Breast epithelium (tissue), 4 donors: ENCODE measurements at regions not wholly inside any gene's neighbourhood (a gene's known extent, or its start where the extent isn't known, plus 50 kb on each side); places are given as distances from the start of the nearest gene placed in this dataset.

Source experiments
- DNase-seq, 2 donors: peaks; one replicate each; pipeline ENCODE4 v3.0.0-alpha.2; 2019; ENCODE audit warnings: low spot score in 2 of 2
- H3K27ac ChIP-seq, 2 donors: fragments of 200-600 bp; sonication (generic) in 1 of 2; one replicate each; pipeline ENCODE4 v1.5.1; 2016 to 2019; ENCODE audit warnings: mild to moderate bottlenecking in 1 of 2
- H3K27me3 ChIP-seq, 2 donors: fragments of 200-600 bp; sonication (generic) in 1 of 2; one replicate each; pipeline versions ENCODE4 v1.5.1 to v1.6.0; 2017 to 2019; ENCODE audit warnings: control low read depth in 1 of 2, mild to moderate bottlenecking in 1 of 2
- H3K36me3 ChIP-seq: fragments of 200-600 bp; one replicate; pipeline ENCODE4 v1.5.1; 2019
- H3K4me1 ChIP-seq, 2 donors: fragments of 200-600 bp; sonication (generic); one replicate each; pipeline ENCODE4 v1.5.1; 2016 to 2019; ENCODE audit warnings: control low read depth in 1 of 2
- H3K4me3 ChIP-seq, 3 donors: fragments of 200-600 bp; sonication (generic); 1 replicate in 2 of 3; 2 replicates in 1 of 3; pipeline ENCODE4 v1.5.1; 2016 to 2019; ENCODE audit warnings: mild to moderate bottlenecking in 3 of 3, moderate library complexity in 2 of 3
- H3K9me3 ChIP-seq, 2 donors: fragments of 200-600 bp; sonication (generic) in 1 of 2; one replicate each; pipeline ENCODE4 v1.5.1; 2016 to 2019; ENCODE audit warnings: control low read depth in 1 of 2
- POLR2A ChIP-seq: fragments of 450-650 bp; IDR thresholded peaks from one replicate; pipeline ENCODE4 v1.6.1; 2016; ENCODE audit warnings: antibody characterized with exemption, mild to moderate bottlenecking, moderate library complexity
- POLR2AphosphoS5 ChIP-seq, 3 donors: sonication (generic); formaldehyde crosslinking; IDR thresholded peaks; one replicate each; pipeline ENCODE4 v1.6.1; 2017; ENCODE audit warnings: antibody characterized with exemption in 3 of 3
- intact Hi-C: fragments of 100-400 bp; cut with DNase I; formaldehyde crosslinking; loops from one replicate; pipeline ENCODE4 v1.15.1; 2023; ENCODE audit warnings: low total_unique reads
- TF ChIP-seq, protein P1 (sequence below), 3 donors: fragments of 450-650 bp; IDR thresholded peaks; one replicate each; pipeline ENCODE4 v1.5.1; 2016 to 2017; ENCODE audit warnings: antibody characterized with exemption in 3 of 3, mild to moderate bottlenecking in 3 of 3, moderate library complexity in 3 of 3

GRCh38 chr4:123916821-123917220 is 520.2 kb downstream of the SPRY1 start:
- H3K4me3 ChIP-seq: no peak overlapping the region
- TF ChIP-seq, protein P1, sequence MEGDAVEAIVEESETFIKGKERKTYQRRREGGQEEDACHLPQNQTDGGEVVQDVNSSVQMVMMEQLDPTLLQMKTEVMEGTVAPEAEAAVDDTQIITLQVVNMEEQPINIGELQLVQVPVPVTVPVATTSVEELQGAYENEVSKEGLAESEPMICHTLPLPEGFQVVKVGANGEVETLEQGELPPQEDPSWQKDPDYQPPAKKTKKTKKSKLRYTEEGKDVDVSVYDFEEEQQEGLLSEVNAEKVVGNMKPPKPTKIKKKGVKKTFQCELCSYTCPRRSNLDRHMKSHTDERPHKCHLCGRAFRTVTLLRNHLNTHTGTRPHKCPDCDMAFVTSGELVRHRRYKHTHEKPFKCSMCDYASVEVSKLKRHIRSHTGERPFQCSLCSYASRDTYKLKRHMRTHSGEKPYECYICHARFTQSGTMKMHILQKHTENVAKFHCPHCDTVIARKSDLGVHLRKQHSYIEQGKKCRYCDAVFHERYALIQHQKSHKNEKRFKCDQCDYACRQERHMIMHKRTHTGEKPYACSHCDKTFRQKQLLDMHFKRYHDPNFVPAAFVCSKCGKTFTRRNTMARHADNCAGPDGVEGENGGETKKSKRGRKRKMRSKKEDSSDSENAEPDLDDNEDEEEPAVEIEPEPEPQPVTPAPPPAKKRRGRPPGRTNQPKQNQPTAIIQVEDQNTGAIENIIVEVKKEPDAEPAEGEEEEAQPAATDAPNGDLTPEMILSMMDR (IDR thresholded peaks at IDR 0.05): no peak
- TF ChIP-seq POLR2A (no peak), POLR2AphosphoS5 (IDR thresholded peaks at IDR 0.05) (no peak)
- H3K4me1 ChIP-seq: no peaks in the 10 kb centered on the region
- intact Hi-C loops: no loop called here
- H3K36me3 ChIP-seq: no peaks in the 10 kb centered on the region
- H3K9me3 ChIP-seq: no peaks in the 10 kb centered on the region
- DNase-seq: no peak
- no peaks in the 10 kb centered on the region for H3K27me3 ChIP-seq
- H3K27ac ChIP-seq: no peak overlapping the region

DNA sequence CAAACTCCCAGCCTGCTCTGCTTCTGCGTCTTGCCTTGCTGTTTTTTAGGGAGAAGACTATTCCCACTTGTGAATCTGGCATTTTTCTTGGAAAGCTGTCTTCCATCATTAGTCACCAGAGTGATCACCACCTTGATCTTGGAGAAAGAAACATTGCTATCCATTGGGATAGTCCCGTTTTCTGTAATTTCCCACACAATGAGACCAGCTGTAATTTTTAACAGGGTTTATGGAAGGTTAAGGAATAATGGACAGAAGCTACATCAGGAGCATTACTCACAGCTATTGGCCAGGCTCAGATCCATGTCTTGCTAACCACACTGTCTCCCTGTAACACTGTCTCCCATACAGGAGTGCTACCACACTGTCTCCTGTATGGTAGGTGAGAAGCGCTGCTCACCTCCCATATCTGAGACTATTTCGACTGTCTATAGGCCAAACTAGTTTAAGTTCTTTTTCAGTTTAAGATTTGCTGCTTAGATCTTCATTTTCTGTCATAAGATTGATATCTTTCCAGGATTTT is 523.0 kb downstream of the SPRY1 start:
- Histone ChIP-seq H3K36me3 (no peaks in the 10 kb centered on the region), H3K9me3 (no peaks in the 10 kb centered on the region), H3K4me1 (no peaks in the 10 kb centered on the region), H3K27me3 (no peaks in the 10 kb centered on the region), H3K4me3 (no peak overlapping the region), H3K27ac (no peak overlapping the region)
- TF ChIP-seq, protein P1 (IDR thresholded peaks at IDR 0.05): no peak
- TF ChIP-seq POLR2AphosphoS5 (IDR thresholded peaks at IDR 0.05) (no peak), POLR2A (no peak)
- intact Hi-C loops: no loop called here
- no peak for DNase-seq

GRCh38 chr4:123921339-123921738 is 524.7 kb downstream of the SPRY1 start:
- H3K4me3 ChIP-seq: no peak overlapping the region
- no peak for DNase-seq
- no peak overlapping the region for H3K27ac ChIP-seq
- H3K36me3 ChIP-seq: no peaks in the 10 kb centered on the region
- H3K27me3 ChIP-seq: no peaks in the 10 kb centered on the region
- no peaks in the 10 kb centered on the region for H3K9me3 ChIP-seq
- intact Hi-C loops: no loop called here
- no peaks in the 10 kb centered on the region for H3K4me1 ChIP-seq
- TF ChIP-seq POLR2A (no peak), POLR2AphosphoS5 (IDR thresholded peaks at IDR 0.05) (no peak)
- TF ChIP-seq, protein P1 (IDR thresholded peaks at IDR 0.05): no peak

GRCh38 chr4:123922847-123923246 is 526.3 kb downstream of the SPRY1 start:
- Histone ChIP-seq H3K36me3 (no peaks in the 10 kb centered on the region), H3K9me3 (no peaks in the 10 kb centered on the region), H3K4me1 (no peaks in the 10 kb centered on the region), H3K27me3 (no peaks in the 10 kb centered on the region), H3K27ac (no peak overlapping the region), H3K4me3 (no peak overlapping the region)
- TF ChIP-seq, protein P1 (IDR thresholded peaks at IDR 0.05): no peak
- TF ChIP-seq POLR2A: no peak
- no peak for TF ChIP-seq POLR2AphosphoS5 (IDR thresholded peaks at IDR 0.05)
- DNase-seq: no peak
- intact Hi-C loops: no loop called here

- TF ChIP-seq, protein P1 (IDR thresholded peaks at IDR 0.05): no peak
- TF ChIP-seq POLR2AphosphoS5 (IDR thresholded peaks at IDR 0.05): no peak
- TF ChIP-seq POLR2A: no peak
- H3K4me3 ChIP-seq: no peak overlapping the region
- H3K27ac ChIP-seq: no peak overlapping the region
- no peaks in the 10 kb centered on the region for H3K36me3 ChIP-seq
- no peaks in the 10 kb centered on the region for H3K27me3 ChIP-seq
- no peaks in the 10 kb centered on the region for H3K4me1 ChIP-seq
- intact Hi-C loops: no loop called here
- no peak for DNase-seq
- H3K9me3 ChIP-seq: no peaks in the 10 kb centered on the region
These were observed 527.9 kb downstream of the SPRY1 start for GRCh38 chr4:123924536-123924935.
